ENCODE measurements at regions not wholly inside any gene's neighbourhood (a gene's known extent, or its start where the extent isn't known, plus 50 kb on each side); places are given as distances from the start of the nearest gene placed in this dataset.

DNA sequence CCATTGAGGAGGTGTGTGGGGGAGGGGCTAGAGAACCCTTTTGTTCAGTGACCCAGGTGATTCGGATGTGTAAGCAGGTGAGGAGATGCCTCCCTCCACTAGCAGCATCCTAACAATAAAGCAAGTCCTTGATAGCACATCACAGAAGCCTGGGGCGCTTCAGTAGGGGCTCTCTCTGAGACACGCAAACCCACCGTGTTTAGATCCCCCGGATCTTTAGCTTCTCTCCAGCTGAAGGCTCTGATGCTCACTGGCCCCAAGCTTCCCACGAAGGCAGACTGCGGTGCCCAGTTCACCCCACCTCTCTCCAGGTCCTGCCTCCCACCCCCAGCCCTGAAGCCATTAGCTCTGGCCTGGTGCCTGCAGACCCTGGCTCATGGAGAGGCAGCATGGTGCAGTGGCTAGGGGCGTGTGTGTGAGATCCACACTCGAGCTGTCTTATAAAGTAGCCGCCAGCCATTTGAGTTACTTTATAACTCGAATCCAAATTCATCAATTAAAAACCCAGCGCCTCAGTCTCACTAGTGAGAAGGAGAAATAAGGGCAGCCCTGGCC lies 204.7 kb upstream of the TNRC6C start:
- POLR2A ChIA-PET: no interaction called here
- DNase-seq (ENCODE audit: extremely low spot score): no peak
- CTCF ChIA-PET: interaction anchor here (0.8 kb wide), 1 partner anchor 9 kb away, joined by 4 read pairs; no protein-coding TSS in a partner anchor
- TF ChIP-seq, protein P1, sequence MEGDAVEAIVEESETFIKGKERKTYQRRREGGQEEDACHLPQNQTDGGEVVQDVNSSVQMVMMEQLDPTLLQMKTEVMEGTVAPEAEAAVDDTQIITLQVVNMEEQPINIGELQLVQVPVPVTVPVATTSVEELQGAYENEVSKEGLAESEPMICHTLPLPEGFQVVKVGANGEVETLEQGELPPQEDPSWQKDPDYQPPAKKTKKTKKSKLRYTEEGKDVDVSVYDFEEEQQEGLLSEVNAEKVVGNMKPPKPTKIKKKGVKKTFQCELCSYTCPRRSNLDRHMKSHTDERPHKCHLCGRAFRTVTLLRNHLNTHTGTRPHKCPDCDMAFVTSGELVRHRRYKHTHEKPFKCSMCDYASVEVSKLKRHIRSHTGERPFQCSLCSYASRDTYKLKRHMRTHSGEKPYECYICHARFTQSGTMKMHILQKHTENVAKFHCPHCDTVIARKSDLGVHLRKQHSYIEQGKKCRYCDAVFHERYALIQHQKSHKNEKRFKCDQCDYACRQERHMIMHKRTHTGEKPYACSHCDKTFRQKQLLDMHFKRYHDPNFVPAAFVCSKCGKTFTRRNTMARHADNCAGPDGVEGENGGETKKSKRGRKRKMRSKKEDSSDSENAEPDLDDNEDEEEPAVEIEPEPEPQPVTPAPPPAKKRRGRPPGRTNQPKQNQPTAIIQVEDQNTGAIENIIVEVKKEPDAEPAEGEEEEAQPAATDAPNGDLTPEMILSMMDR (IDR thresholded peaks at IDR 0.05; ENCODE audit: control extremely low read depth, extremely low read depth, low read depth, missing control alignments): no peak

DNA sequence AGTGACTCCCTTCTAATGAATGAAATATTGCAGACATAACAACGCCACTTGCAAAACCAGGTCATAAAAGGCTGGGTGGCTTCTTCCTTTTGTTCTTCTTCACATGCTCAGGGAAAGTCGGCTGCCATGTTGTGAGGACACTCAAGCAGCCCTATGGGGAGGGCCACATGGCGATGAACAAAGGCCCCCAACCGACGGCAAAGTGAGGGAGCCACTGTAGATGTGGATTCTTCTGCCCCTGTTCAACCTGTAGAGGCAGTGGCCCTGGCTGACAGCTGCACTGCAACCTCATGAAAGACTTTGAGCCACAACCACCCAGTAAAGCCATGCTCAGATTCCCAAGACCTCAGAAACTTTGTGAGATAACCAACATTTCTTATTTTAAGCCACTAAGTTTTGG lies 203.5 kb upstream of the TNRC6C start:
- DNase-seq (ENCODE audit: extremely low spot score): no peak
- ChIA-PET CTCF (no interaction called here), POLR2A (no interaction called here)
- TF ChIP-seq, protein P1 (IDR thresholded peaks at IDR 0.05; ENCODE audit: control extremely low read depth, extremely low read depth, low read depth, missing control alignments): no peak

DNA sequence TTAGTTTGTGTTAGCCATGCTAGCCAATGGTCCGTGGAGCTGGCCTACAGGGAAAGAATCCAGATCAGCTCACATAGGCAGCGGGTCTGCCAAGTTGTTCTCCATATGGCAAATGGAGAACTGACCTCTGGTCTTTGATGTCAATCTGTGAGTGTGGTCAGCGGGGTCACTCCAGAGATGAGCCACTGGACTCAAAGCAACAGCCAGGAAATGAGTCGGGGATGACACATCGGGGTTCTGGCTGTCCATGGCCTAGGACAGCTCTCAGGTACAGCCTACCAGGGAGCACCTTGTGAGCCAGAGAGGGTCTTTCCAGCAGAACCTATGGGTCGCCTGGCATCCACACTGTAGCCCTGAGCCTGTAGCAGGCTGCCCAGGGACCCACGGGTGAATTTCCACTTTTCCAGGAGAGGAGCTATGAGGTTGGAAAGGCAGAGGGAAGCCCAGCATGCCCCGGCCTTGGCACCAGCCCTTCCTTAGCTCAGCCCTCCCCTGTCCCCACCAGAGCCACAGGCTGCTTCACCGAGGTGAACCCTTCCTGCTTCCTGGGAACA lies 203.0 kb upstream of the TNRC6C start:
- CTCF ChIA-PET: no interaction called here
- POLR2A ChIA-PET: no interaction called here
- no peak for DNase-seq (ENCODE audit: extremely low spot score)
- TF ChIP-seq, protein P1 (IDR thresholded peaks at IDR 0.05; ENCODE audit: control extremely low read depth, extremely low read depth, low read depth, missing control alignments): no peak

DNA sequence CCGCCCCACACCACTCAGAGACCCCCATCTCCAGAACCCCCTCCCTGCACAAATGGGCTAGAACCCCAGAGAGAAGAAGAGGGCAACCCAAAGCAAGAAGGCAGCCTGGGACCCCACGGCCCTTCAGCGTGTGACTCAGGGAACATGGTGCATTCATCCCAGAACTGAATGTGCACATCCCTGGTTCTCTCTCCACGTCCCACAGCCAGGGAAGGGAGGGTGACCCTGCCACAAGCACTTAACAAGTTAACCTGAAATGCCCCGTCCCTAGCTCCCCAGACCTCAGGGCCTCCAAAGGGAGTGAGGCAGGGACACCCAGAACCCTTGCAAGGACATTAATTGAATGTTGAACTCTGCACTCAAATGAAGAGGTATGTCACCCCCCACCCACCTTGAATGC lies 202.5 kb upstream of the TNRC6C start:
- CTCF ChIA-PET: no interaction called here
- no peak for DNase-seq (ENCODE audit: extremely low spot score)
- TF ChIP-seq, protein P1 (IDR thresholded peaks at IDR 0.05; ENCODE audit: control extremely low read depth, extremely low read depth, low read depth, missing control alignments): no peak
- POLR2A ChIA-PET: no interaction called here

DNA sequence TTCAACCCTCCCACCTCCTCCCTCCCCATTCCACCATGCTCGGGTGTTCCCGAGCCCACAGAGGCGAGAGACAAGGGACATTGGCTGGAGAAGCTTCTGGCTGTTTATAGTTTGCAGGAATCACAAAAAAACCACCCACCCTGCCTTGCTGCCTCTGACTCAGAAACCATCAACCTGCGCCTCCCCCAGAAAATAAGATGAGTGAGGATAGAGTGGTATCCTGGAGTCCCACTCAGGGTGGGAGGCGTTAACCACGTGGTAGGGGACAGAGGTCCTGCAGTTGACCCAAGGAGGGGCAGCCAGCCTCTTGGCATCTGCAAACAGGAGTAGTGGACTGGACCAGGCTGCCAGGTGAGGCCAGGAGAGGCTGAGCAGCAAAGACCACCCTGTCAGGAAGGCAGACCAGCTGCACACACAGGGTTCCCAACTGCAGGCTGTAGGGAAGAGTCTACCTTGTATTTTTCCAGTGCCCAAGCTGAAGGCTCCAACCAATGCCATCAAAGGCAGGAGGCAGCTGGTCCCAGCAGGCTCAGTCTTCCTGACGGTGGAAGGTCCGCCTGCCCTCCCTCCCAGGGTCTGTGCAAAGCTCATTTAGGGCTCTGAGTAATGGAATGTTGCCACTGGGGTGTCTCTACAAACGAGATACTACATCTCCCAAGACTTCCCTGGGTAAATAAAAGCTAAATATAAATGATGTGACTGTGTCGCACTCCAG lies 201.5 kb upstream of the TNRC6C start:
- ChIA-PET POLR2A (no interaction called here), CTCF (no interaction called here)
- TF ChIP-seq, protein P1 (IDR thresholded peaks at IDR 0.05; ENCODE audit: control extremely low read depth, extremely low read depth, low read depth, missing control alignments): no peak
- no peak for DNase-seq (ENCODE audit: extremely low spot score)

DNA sequence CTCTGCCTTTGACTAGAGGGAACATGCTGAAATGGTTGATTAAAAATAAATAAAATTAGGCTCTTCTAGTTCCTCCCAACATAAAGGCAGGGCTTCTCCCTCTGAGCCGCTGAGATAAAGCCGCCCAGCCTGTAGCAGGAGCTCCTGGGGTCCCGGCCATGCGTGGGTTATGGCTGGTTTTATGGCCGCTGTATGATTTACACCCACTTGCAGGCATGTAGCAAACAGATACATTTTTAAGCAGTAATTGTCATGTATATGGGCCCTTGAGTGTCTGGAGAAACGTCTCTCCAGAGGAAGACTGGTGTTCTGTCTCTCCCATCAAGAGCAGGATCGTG lies 201.0 kb upstream of the TNRC6C start:
- DNase-seq (ENCODE audit: extremely low spot score): no peak
- TF ChIP-seq, protein P1 (IDR thresholded peaks at IDR 0.05; ENCODE audit: control extremely low read depth, extremely low read depth, low read depth, missing control alignments): no peak
- ChIA-PET POLR2A (no interaction called here), CTCF (no interaction called here)
